Lung (tissue), 11 donors: ENCODE measurements at regions not wholly inside any gene's neighbourhood (a gene's known extent, or its start where the extent isn't known, plus 50 kb on each side); places are given as distances from the start of the nearest gene placed in this dataset.

ENCODE experiments used
- ATAC-seq: fragments of 200-7000 bp; cut with Tn5 transposase; one replicate; pipeline ENCODE4 v1.9.1; 2020; ENCODE audit warnings: moderate number of reproducible peaks; ENCODE audit not compliant: insufficient read depth, low FRiP score
- DNase-seq, 3 donors: peaks; one replicate each; pipeline ENCODE4 v3.0.0-alpha.2; 2013 to 2017
- H3K27ac ChIP-seq, 2 donors: one replicate each; pipeline ENCODE4 v1.5.1; 2013; ENCODE audit warnings: mild to moderate bottlenecking in 2 of 2, moderate library complexity in 2 of 2, control low read depth in 1 of 2, inconsistent platforms in 1 of 2, low read depth in 1 of 2, low read length in 1 of 2
- H3K27me3 ChIP-seq, 3 donors: one replicate each; pipeline ENCODE4 v1.5.1; 2013; ENCODE audit warnings: low read length in 2 of 3; ENCODE audit not compliant: control insufficient read depth in 3 of 3, insufficient read depth in 3 of 3
- H3K36me3 ChIP-seq, 4 donors: one replicate each; pipeline ENCODE4 v1.5.1; 2013; ENCODE audit warnings: low read length in 4 of 4, mild to moderate bottlenecking in 1 of 4, moderate library complexity in 1 of 4; ENCODE audit not compliant: control insufficient read depth in 4 of 4, insufficient read depth in 4 of 4
- H3K4me1 ChIP-seq, 5 donors: one replicate each; pipeline ENCODE4 v1.5.1; 2013; ENCODE audit warnings: low read length in 5 of 5, mild to moderate bottlenecking in 2 of 5, moderate library complexity in 1 of 5; ENCODE audit not compliant: control insufficient read depth in 5 of 5, insufficient read depth in 5 of 5
- H3K4me3 ChIP-seq: one replicate; pipeline ENCODE4 v1.5.1; 2013; ENCODE audit warnings: mild to moderate bottlenecking, control low read depth, moderate library complexity
- H3K9ac ChIP-seq, 2 donors: one replicate each; pipeline ENCODE4 v1.5.1; 2013; ENCODE audit warnings: low read length in 2 of 2, control low read depth in 1 of 2; ENCODE audit not compliant: insufficient read depth in 1 of 2
- H3K9me3 ChIP-seq, 4 donors: one replicate each; pipeline ENCODE4 v1.5.1; 2013; ENCODE audit warnings: low read length in 3 of 4, mild to moderate bottlenecking in 1 of 4, moderate library complexity in 1 of 4; ENCODE audit not compliant: control insufficient read depth in 4 of 4, insufficient read depth in 3 of 4
- CTCF ChIP-seq: IDR thresholded peaks from 2 replicates; pipeline ENCODE4 v1.5.1; 2012; ENCODE audit warnings: mild to moderate bottlenecking; ENCODE audit errors: control extremely low read depth, extremely low read depth
- WGBS, 2 donors: extraction: QIAGEN DNeasy Blood & Tissue Kit; methylation state at CpG; one replicate each; pipeline ENCODE4 v1.1.7; 2013; 5-methylcytosine and 5-hydroxymethylcytosine counted together
- donor health status: control.
- donor health status: control.
- donor health status: Bipolar disorder and iron deficiency.
- donor health status: healthy.
- donor health status: DM: yes; HTN: yes; CAD: no.

- ATAC-seq (no peak), DNase-seq (no peak)
- TF ChIP-seq CTCF: no peak
- Histone ChIP-seq H3K27ac (no peak overlapping the region), H3K27me3 (no peaks in the 10 kb centered on the region), H3K4me3 (no peak overlapping the region), H3K36me3 (no peaks in the 10 kb centered on the region), H3K9ac (no peak overlapping the region), H3K4me1 (peaks cover 0 to 5% (median 0%) of the 10 kb centered on the region in 5 donors), H3K9me3 (no peaks in the 10 kb centered on the region)
- 81 to 84% methylated on average over 4 of the region's 4 CpGs for WGBS, 2 donors
Measured at GRCh38 chr12:85369365-85370154, 89.5 kb downstream of the ALX1 start.

- ATAC-seq: no peak
- no peak overlapping the region for H3K4me3 ChIP-seq
Measured at GRCh38 chr12:85373045-85373444, 93.0 kb downstream of the ALX1 start.

GRCh38 chr12:85374981-85375380 is 95.0 kb downstream of the ALX1 start:
- H3K27me3 ChIP-seq: no peaks in the 10 kb centered on the region
- WGBS, 2 donors: 57 to 73% methylated on average over 1 of the region's 1 CpG
- H3K27ac ChIP-seq: no peak overlapping the region
- no peak overlapping the region for H3K9ac ChIP-seq
- no peaks in the 10 kb centered on the region for H3K9me3 ChIP-seq
- TF ChIP-seq CTCF: no peak
- DNase-seq (no peak), ATAC-seq (no peak)
- H3K36me3 ChIP-seq: no peaks in the 10 kb centered on the region
- H3K4me1 ChIP-seq: no peaks in the 10 kb centered on the region
- no peak overlapping the region for H3K4me3 ChIP-seq

More at GRCh38 chr12:85373045-85373444, 93.0 kb downstream of the ALX1 start:
- Histone ChIP-seq H3K9me3 (no peaks in the 10 kb centered on the region), H3K36me3 (no peaks in the 10 kb centered on the region), H3K27ac (no peak overlapping the region), H3K9ac (no peak overlapping the region), H3K4me1 (peaks cover 0 to 5% (median 0%) of the 10 kb centered on the region in 5 donors), H3K27me3 (no peaks in the 10 kb centered on the region)
- 90 to 94% methylated on average over 4 of the region's 4 CpGs for WGBS, 2 donors
- TF ChIP-seq CTCF: no peak
- DNase-seq: no peak

- H3K4me3 ChIP-seq: no peak overlapping the region
- H3K27me3 ChIP-seq: no peaks in the 10 kb centered on the region
- DNase-seq: no peak
- H3K9ac ChIP-seq: no peak overlapping the region
- TF ChIP-seq CTCF: no peak
- no peaks in the 10 kb centered on the region for H3K4me1 ChIP-seq
- H3K27ac ChIP-seq: no peak overlapping the region
- no peak for ATAC-seq
- H3K9me3 ChIP-seq: no peaks in the 10 kb centered on the region
- no peaks in the 10 kb centered on the region for H3K36me3 ChIP-seq
Measured at GRCh38 chr12:85385406-85385805, 105.4 kb downstream of the ALX1 start.
